GM19395 (cell line): ENCODE measurements at regions not wholly inside any gene's neighbourhood (a gene's known extent, or its start where the extent isn't known, plus 50 kb on each side); places are given as distances from the start of the nearest gene placed in this dataset.

ENCODE experiments used
- ATAC-seq: cut with Tn5 transposase; IDR thresholded peaks from one replicate; pipeline ENCODE4 v1.9.1; 2021; ENCODE audit warnings: mild to moderate bottlenecking, moderate library complexity; ENCODE audit not compliant: unreplicated experiment

GRCh38 chr1:177585302-177586220 lies 384.3 kb downstream of the SEC16B start:
- ATAC-seq: no peak

GRCh38 chr1:177573901-177574300 lies 396.0 kb downstream of the SEC16B start:
- no peak for ATAC-seq

GRCh38 chr1:177571485-177572076 lies 398.3 kb downstream of the SEC16B start:
- no peak for ATAC-seq

DNA sequence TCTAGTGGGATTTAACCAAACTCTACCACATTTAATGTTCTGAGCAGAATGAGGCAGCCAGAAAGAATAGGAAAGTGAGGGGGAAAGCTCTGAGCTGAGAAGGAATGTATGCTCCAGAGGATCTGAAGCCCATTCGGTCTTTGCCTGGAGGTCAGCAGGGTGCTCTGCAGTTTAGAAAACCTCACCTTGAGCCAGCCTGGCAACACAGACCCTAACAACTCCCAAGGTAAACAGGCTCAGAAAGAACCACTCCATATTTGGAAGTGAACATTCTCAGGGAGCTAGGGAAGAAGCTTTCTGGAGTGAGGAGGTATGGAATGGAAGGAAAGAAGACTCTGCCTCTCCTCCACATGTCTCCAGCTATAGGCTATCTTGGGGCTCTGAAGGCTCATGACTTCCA lies 398.8 kb downstream of the SEC16B start:
- no peak for ATAC-seq

DNA sequence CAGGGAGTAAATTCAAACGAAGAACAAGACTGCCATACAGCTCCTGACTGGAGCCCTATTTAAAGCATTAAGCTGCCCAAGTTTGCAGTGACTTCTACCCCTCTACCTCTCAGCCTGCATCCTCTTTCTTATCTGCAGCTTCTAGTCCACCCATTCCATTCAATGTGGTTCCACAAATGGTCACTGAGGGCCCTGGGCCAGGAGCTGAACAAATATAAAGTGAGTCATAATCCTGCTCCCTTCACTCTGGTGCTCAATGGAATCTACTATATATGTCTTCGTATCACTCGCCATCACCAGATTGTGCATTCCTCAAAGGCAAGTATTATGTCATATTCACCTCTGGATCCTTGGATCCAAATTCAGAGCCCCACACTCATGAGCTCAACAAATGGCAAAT lies 398.7 kb downstream of the BRINP2 start:
- no peak for ATAC-seq

GRCh38 chr1:177568622-177569021 lies 397.9 kb downstream of the BRINP2 start:
- no peak for ATAC-seq

DNA sequence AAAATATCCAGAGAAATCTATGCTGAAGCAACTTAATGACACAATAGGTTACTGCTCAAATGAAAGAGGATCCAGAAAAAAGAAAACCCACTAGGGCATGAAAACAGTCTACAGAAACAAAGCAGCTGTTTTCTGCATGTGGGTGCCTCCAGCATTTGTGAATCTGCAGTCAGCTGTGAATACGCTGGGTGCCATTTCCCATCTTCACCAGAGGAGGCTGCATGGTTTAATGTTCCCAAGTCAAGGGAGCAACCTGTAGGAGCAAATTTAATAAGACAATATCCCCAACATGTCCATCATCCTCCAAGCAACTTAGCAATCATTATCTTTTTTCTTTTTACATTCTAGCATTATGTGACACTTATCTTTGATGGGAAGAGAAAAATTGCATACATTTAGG lies 396.6 kb downstream of the BRINP2 start:
- ATAC-seq: peak; percentile 58

DNA sequence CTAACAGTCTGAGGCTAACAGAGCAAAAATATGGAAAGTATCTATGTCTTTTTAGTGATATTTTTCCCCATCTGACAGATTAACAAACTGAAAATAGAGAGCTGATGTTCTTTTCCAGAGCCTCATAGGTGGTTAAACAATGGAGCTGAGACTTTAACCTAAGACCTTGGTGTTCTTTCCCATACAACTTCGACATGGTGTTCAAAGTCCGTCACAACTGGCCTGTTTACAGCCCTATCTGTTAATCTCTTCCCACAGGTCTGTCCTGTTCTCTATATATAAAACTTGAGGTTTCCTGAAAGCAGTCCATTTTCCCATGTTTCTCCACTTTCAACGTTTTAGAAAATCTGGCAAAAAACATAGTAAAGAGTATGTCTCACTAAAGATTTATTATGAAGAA lies 395.7 kb downstream of the BRINP2 start:
- no peak for ATAC-seq

GRCh38 chr1:177561436-177561835 lies 390.7 kb downstream of the BRINP2 start:
- ATAC-seq: no peak

DNA sequence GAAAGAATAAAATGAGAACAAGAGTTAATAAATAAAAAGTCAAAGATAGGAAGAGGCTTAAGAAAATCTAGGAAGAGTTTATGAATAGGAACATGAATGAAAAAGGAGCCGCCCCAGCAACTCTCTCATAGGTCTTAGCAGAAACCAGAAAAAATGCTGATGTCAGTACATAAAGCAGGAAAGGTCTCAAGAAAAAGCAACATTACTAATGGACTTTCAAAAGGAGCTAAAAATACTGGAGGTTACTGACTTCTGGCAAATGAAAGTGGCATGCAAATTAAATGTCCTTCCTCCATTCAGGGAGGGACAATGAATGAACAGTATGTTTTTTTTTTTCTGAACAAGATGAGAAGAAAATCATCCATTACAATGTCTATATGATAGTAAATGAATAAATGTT lies 387.6 kb downstream of the BRINP2 start:
- ATAC-seq: no peak

- ATAC-seq: no peak
Observed at GRCh38 chr1:177556163-177556562, 385.4 kb downstream of the BRINP2 start.

DNA sequence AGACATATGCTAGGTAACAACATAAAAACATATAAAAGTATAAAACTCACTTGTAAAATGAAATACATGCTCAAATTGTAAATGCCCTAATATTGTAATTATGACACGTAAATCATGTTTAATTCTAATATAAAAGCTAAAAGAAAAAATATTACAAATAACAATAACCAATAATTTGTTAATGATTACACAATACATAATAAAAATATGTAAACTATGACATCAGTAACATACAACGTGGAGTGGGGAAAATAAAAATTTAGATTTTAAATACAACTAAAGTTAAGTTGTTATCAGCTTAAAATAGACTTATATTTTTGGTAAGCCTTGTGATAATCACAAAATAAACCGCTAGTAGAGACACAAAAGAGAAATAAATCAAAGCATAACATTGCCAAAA lies 376.4 kb downstream of the BRINP2 start:
- ATAC-seq: no peak

- no peak for ATAC-seq
Observed at GRCh38 chr1:177546346-177546745, 375.6 kb downstream of the BRINP2 start.

GRCh38 chr1:177526201-177526600 lies 355.4 kb downstream of the BRINP2 start:
- ATAC-seq: no peak

DNA sequence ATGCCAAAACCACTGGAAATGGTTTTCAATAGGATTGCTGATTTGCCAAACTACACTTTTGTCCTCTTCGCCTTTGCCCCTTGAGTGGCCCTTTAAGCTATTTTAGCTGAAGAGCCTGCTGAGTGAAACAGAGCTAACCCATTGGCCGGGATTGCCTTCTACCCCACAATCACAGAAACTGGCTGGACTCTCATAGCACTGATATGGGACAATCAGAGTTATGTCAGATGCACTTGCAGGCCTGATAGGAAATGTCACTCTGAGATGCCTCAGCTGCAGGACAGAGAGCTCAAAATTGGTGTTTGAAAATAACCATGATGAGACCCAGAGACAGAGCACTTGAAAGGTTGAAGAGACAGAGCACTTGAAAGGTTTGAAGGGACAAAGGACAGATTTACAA lies 354.4 kb downstream of the BRINP2 start:
- no peak for ATAC-seq

GRCh38 chr1:177517546-177517945 lies 346.8 kb downstream of the BRINP2 start:
- no peak for ATAC-seq

DNA sequence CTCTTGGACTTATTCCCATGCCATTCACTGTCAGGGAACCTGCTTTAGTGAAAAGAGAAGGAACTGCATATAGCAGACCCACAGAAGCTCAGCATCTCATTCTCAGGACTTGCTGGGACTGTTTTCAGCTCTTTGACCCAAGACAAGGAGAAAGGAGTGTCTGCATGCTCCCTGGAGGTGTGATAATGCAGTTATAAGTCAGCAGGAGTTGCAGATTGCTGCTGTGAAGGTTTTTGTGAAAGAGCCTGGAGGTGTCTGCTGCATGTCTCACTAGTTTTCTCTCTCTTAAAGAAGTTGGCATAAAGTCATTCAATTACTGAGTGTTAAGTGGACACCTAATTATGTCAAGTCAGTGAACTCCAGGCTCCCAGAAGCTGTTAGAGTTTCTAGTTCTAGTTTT lies 343.4 kb downstream of the BRINP2 start:
- no peak for ATAC-seq

- ATAC-seq: no peak
Observed at GRCh38 chr1:177511036-177511435, 340.3 kb downstream of the BRINP2 start.

DNA sequence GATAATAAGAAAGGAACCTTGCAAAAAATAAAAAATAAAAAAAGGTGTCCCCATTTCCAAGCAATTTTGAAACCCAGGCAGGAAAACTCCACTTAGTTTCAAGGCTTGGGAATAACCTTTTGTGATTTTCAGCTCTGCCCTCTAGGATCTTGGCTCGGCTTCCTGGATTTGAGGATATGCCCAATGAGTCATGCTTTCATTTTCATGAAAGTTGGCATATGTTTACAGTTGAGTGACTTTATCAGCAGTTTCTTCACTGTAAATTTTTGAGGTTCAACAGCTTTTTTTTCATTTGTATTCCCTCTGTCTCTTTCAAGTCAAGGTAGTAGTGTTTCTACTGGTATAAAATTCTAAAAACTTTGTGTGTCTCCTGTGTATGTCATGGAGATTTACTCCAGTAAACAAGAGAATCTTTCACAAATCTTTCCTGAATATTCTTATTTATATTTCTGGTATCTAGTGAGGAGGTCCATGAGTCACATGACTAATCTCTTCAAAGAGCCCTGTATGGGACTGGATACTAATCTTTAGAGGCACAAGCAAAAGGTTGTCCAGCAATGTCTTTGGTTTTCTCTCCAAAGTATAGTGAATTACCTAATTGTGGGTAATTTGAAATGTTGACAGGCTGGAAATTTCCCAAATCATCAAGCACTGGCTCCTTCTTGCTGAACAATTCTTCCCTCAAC lies 335.3 kb downstream of the BRINP2 start:
- ATAC-seq: no peak

GRCh38 chr1:177495878-177496277 lies 325.1 kb downstream of the BRINP2 start:
- no peak for ATAC-seq

- ATAC-seq: no peak
Observed at GRCh38 chr1:177490786-177491185, 320.0 kb downstream of the BRINP2 start.
